Liver (tissue), 3 donors: ENCODE measurements at regions not wholly inside any gene's neighbourhood (a gene's known extent, or its start where the extent isn't known, plus 50 kb on each side); places are given as distances from the start of the nearest gene placed in this dataset.

Source experiments
- ATF3 ChIP-seq: IDR thresholded peaks from 2 replicates; pipeline ENCODE4 v1.6.1; 2016; ENCODE audit warnings: antibody characterized with exemption
- EGR1 ChIP-seq, 2 donors: IDR thresholded peaks; 2 replicates each; pipeline ENCODE4 v1.6.1; 2016 to 2018; ENCODE audit warnings: antibody characterized with exemption in 2 of 2, low read depth in 2 of 2
- FOXA1 ChIP-seq: IDR thresholded peaks from 2 replicates; pipeline ENCODE4 v1.6.1; 2016; ENCODE audit warnings: antibody characterized with exemption
- GABPA ChIP-seq, 2 donors: IDR thresholded peaks in 1 of 2; conservative IDR thresholded peaks in 1 of 2; 2 replicates each; pipeline ENCODE4 v1.6.1; 2016; ENCODE audit warnings: antibody characterized with exemption in 2 of 2, mild to moderate bottlenecking in 1 of 2, moderate library complexity in 1 of 2
- JUND ChIP-seq, 2 donors: IDR thresholded peaks; 2 replicates each; pipeline ENCODE4 v1.6.1; 2016; ENCODE audit warnings: antibody characterized with exemption in 2 of 2
- RAD21 ChIP-seq, 2 donors: IDR thresholded peaks; 2 replicates each; pipeline ENCODE4 v1.6.1; 2016; ENCODE audit warnings: antibody characterized with exemption in 2 of 2, mild to moderate bottlenecking in 2 of 2
- REST ChIP-seq: IDR thresholded peaks from 2 replicates; pipeline ENCODE4 v1.6.1; 2016; ENCODE audit warnings: antibody characterized with exemption, mild to moderate bottlenecking
- SP1 ChIP-seq: IDR thresholded peaks from 2 replicates; pipeline ENCODE4 v1.6.1; 2018; ENCODE audit warnings: antibody characterized with exemption, mild to moderate bottlenecking
- TAF1 ChIP-seq: conservative IDR thresholded peaks from 2 replicates; pipeline ENCODE4 v1.6.1; 2016; ENCODE audit warnings: antibody characterized with exemption, mild to moderate bottlenecking
- YY1 ChIP-seq: IDR thresholded peaks from 2 replicates; pipeline ENCODE4 v1.6.1; 2016; ENCODE audit warnings: antibody characterized with exemption, mild to moderate bottlenecking
- ZBTB33 ChIP-seq: IDR thresholded peaks from 2 replicates; pipeline ENCODE4 v1.6.1; 2016; ENCODE audit warnings: antibody characterized with exemption
- TF ChIP-seq, protein P1 (sequence below): fragments of 150-350 bp; IDR thresholded peaks from 2 replicates; pipeline ENCODE4 v1.5.1; 2017; ENCODE audit warnings: improper control_type of control experiment, low read depth, low read length; ENCODE audit not compliant: missing input control
- TF ChIP-seq, protein P2 (sequence below): IDR thresholded peaks from 2 replicates; pipeline ENCODE4 v1.6.1; 2016; ENCODE audit warnings: antibody characterized with exemption
- donor health status: healthy.
- donor health status: healthy.

GRCh38 chrX:118167361-118167760 lies 50.8 kb upstream of the KLHL13 start:
- TF ChIP-seq JUND (IDR thresholded peaks at IDR 0.05): no peak
- TF ChIP-seq, protein P1, sequence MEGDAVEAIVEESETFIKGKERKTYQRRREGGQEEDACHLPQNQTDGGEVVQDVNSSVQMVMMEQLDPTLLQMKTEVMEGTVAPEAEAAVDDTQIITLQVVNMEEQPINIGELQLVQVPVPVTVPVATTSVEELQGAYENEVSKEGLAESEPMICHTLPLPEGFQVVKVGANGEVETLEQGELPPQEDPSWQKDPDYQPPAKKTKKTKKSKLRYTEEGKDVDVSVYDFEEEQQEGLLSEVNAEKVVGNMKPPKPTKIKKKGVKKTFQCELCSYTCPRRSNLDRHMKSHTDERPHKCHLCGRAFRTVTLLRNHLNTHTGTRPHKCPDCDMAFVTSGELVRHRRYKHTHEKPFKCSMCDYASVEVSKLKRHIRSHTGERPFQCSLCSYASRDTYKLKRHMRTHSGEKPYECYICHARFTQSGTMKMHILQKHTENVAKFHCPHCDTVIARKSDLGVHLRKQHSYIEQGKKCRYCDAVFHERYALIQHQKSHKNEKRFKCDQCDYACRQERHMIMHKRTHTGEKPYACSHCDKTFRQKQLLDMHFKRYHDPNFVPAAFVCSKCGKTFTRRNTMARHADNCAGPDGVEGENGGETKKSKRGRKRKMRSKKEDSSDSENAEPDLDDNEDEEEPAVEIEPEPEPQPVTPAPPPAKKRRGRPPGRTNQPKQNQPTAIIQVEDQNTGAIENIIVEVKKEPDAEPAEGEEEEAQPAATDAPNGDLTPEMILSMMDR: no peak
- TF ChIP-seq RAD21 (IDR thresholded peaks at IDR 0.05): no peak
- TF ChIP-seq FOXA1: no peak
- no peak for TF ChIP-seq REST
- no peak for TF ChIP-seq ZBTB33
- TF ChIP-seq ATF3: no peak
- no peak for TF ChIP-seq EGR1 (IDR thresholded peaks at IDR 0.05; ENCODE audit: low read depth in 2 of 2)
- TF ChIP-seq YY1: no peak
- TF ChIP-seq GABPA (IDR thresholded peaks at IDR 0.05 in 1 of 2, conservative IDR thresholded peaks at IDR 0.05 in 1 of 2): no peak
- TF ChIP-seq, protein P2, sequence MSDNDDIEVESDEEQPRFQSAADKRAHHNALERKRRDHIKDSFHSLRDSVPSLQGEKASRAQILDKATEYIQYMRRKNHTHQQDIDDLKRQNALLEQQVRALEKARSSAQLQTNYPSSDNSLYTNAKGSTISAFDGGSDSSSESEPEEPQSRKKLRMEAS: no peak
- no peak for TF ChIP-seq TAF1
- no peak for TF ChIP-seq SP1
